ENCODE measurements at regions not wholly inside any gene's neighbourhood (a gene's known extent, or its start where the extent isn't known, plus 50 kb on each side); places are given as distances from the start of the nearest gene placed in this dataset.

- TF ChIP-seq EZH2 (IDR thresholded peaks at IDR 0.05; ENCODE audit: low read length) (no peak), CTCF (optimal IDR thresholded peaks at IDR 0.05 in 1 of 3, IDR thresholded peaks at IDR 0.05 in 1 of 3, conservative IDR thresholded peaks at IDR 0.05 in 1 of 3; ENCODE audit: extremely low read depth in 1 of 3, insufficient read depth in 2 of 3, low read length in 3 of 3) (no peak)
These were observed 288.3 kb upstream of the TANK start for GRCh38 chr2:160871953-160872352.

Data from keratinocyte (primary cell).